IMR-90 (cell line): ENCODE measurements at regions not wholly inside any gene's neighbourhood (a gene's known extent, or its start where the extent isn't known, plus 50 kb on each side); places are given as distances from the start of the nearest gene placed in this dataset.

Source experiments
- ATAC-seq: fragments of 200-7000 bp; cut with Tn5 transposase; 2 replicates; pipeline ENCODE4 v1.9.1; 2020; ENCODE audit warnings: low read depth, mild to moderate bottlenecking, moderate library complexity
- BruUV-seq: library from RNA; stranded (reverse); fragments of 400-500 nt; replicated peaks from 2 replicates; lab custom pipeline; 2021; lab: Mats Ljungman, UMichigan
- CTCF ChIA-PET: fragments of 300-600 bp; formaldehyde crosslinking; extraction: SDS; loops from one replicate; lab custom pipeline; 2021; ENCODE audit warnings: antibody characterized with exemption; lab: Yijun Ruan, JAX
- POLR2A ChIA-PET: fragments of 300-600 bp; sonication (Branson Sonifier 250); formaldehyde crosslinking; loops from one replicate; lab custom pipeline; 2022; ENCODE audit warnings: antibody characterized with exemption; ENCODE audit not compliant: unreplicated experiment; lab: Charles Lee
- DNase-seq: peaks from one replicate; pipeline ENCODE4 v3.0.0; 2013
- H2AFZ ChIP-seq: replicated peaks from 2 replicates; pipeline ENCODE3; 2013; ENCODE audit warnings: low read length, mild to moderate bottlenecking; ENCODE audit not compliant: poor library complexity
- H2AK5ac ChIP-seq: 2 replicates; pipeline ENCODE4 v1.6.1; 2013; ENCODE audit warnings: low read depth, low read length, inconsistent platforms
- H2AK9ac ChIP-seq: replicated peaks from 2 replicates; pipeline ENCODE3; 2013; ENCODE audit warnings: mild to moderate bottlenecking, low read depth, low read length, moderate library complexity; ENCODE audit not compliant: poor library complexity
- H2BK120ac ChIP-seq: 2 replicates; pipeline ENCODE4 v1.6.1; 2013; ENCODE audit warnings: low read depth, low read length, inconsistent platforms
- H2BK15ac ChIP-seq: 3 replicates; pipeline ENCODE4 v1.6.1; 2013; ENCODE audit warnings: low read depth, low read length, inconsistent platforms
- H2BK20ac ChIP-seq: 2 replicates; pipeline ENCODE4 v1.6.1; 2013; ENCODE audit warnings: low read depth, mild to moderate bottlenecking, inconsistent platforms, low read length, moderate library complexity
- H2BK5ac ChIP-seq: 2 replicates; pipeline ENCODE4 v1.6.1; 2013; ENCODE audit warnings: mild to moderate bottlenecking, low read depth, low read length, inconsistent platforms; ENCODE audit not compliant: poor library complexity, severe bottlenecking
- H3K14ac ChIP-seq: replicated peaks from 2 replicates; pipeline ENCODE4 v1.6.1; 2013; ENCODE audit warnings: low read depth, low read length, inconsistent platforms
- H3K18ac ChIP-seq: 2 replicates; pipeline ENCODE4 v1.6.1; 2013; ENCODE audit warnings: low read depth, low read length, control low read depth
- H3K23ac ChIP-seq: 2 replicates; pipeline ENCODE4 v1.6.1; 2013; ENCODE audit warnings: low read depth, low read length, inconsistent platforms
- H3K27ac ChIP-seq: 2 replicates; pipeline ENCODE4 v1.5.1; 2013; ENCODE audit warnings: mild to moderate bottlenecking, control low read depth, low read length; ENCODE audit not compliant: insufficient read depth
- H3K27me3 ChIP-seq: 2 replicates; pipeline ENCODE4 v1.6.1; 2013; ENCODE audit warnings: low read length; ENCODE audit not compliant: control insufficient read depth, insufficient read depth
- H3K36me3 ChIP-seq: 2 replicates; pipeline ENCODE4 v1.6.1; 2013; ENCODE audit warnings: low read length, mixed read lengths; ENCODE audit not compliant: control insufficient read depth, insufficient read depth
- H3K4ac ChIP-seq: 2 replicates; pipeline ENCODE4 v1.6.1; 2013; ENCODE audit warnings: low read depth, low read length, inconsistent platforms
- H3K4me1 ChIP-seq: 2 replicates; pipeline ENCODE4 v1.6.1; 2013; ENCODE audit warnings: low read length, mixed read lengths; ENCODE audit not compliant: control insufficient read depth, insufficient read depth
- H3K4me2 ChIP-seq: 2 replicates; pipeline ENCODE4 v1.6.1; 2013; ENCODE audit warnings: low read depth, mild to moderate bottlenecking, control low read depth, low read length, moderate library complexity
- H3K4me3 ChIP-seq: 2 replicates; pipeline ENCODE4 v1.5.1; 2013; ENCODE audit warnings: low read depth, mild to moderate bottlenecking, control low read depth, low read length, moderate library complexity; ENCODE audit not compliant: insufficient read depth
- H3K56ac ChIP-seq: 2 replicates; pipeline ENCODE4 v1.6.1; 2013; ENCODE audit warnings: low read length, inconsistent platforms; ENCODE audit not compliant: insufficient read depth; ENCODE audit errors: extremely low read depth
- H3K79me1 ChIP-seq, 2 experiments: 2 replicates each; pipeline ENCODE4 v1.6.1; 2013; ENCODE audit warnings: low read length in 2 of 2, inconsistent platforms in 1 of 2, low read depth in 1 of 2
- H3K9ac ChIP-seq: 2 replicates; pipeline ENCODE4 v1.6.1; 2013; ENCODE audit warnings: low read depth, low read length, control low read depth
- H3K9me1 ChIP-seq: 2 replicates; pipeline ENCODE4 v1.6.1; 2013; ENCODE audit warnings: low read length, inconsistent platforms; ENCODE audit not compliant: insufficient read depth
- H3K9me3 ChIP-seq: 2 replicates; pipeline ENCODE4 v1.6.1; 2013; ENCODE audit warnings: low read length; ENCODE audit not compliant: control insufficient read depth, insufficient read depth
- H4K20me1 ChIP-seq: 2 replicates; pipeline ENCODE4 v1.6.1; 2013; ENCODE audit warnings: low read length, inconsistent platforms; ENCODE audit not compliant: insufficient read depth
- H4K5ac ChIP-seq: 2 replicates; pipeline ENCODE4 v1.6.1; 2013; ENCODE audit warnings: mild to moderate bottlenecking, low read depth, low read length, control low read depth
- H4K8ac ChIP-seq, 2 experiments: 2 replicates each; pipeline ENCODE4 v1.6.1; 2013; ENCODE audit warnings: low read depth in 2 of 2, low read length in 2 of 2, control low read depth in 1 of 2, inconsistent platforms in 1 of 2
- H4K91ac ChIP-seq: 2 replicates; pipeline ENCODE4 v1.6.1; 2013; ENCODE audit warnings: low read depth, low read length, inconsistent platforms; ENCODE audit not compliant: insufficient read depth
- CEBPB ChIP-seq: IDR thresholded peaks from 2 replicates; pipeline ENCODE4 v1.6.1; 2012; ENCODE audit warnings: low read depth, low read length, improper control_type of control experiment
- CHD1 ChIP-seq: IDR thresholded peaks from 2 replicates; pipeline ENCODE4 v1.6.1; 2012; ENCODE audit warnings: low read depth, low read length, improper control_type of control experiment
- MAFK ChIP-seq: IDR thresholded peaks from 2 replicates; pipeline ENCODE4 v1.6.1; 2012; ENCODE audit warnings: low read depth, low read length, improper control_type of control experiment
- MAZ ChIP-seq: IDR thresholded peaks from 2 replicates; pipeline ENCODE4 v1.6.1; 2012; ENCODE audit warnings: low read depth, mild to moderate bottlenecking, low read length, improper control_type of control experiment, moderate library complexity, borderline replicate concordance
- MXI1 ChIP-seq: IDR thresholded peaks from 2 replicates; pipeline ENCODE4 v1.6.1; 2012; ENCODE audit warnings: low read depth, mild to moderate bottlenecking, low read length, moderate library complexity, borderline replicate concordance
- POLR2A ChIP-seq: IDR thresholded peaks from 2 replicates; pipeline ENCODE4 v1.6.1; 2012; ENCODE audit warnings: mild to moderate bottlenecking, low read depth, low read length
- RAD21 ChIP-seq: IDR thresholded peaks from 2 replicates; pipeline ENCODE4 v1.6.1; 2012; ENCODE audit warnings: low read length, improper control_type of control experiment
- RFX5 ChIP-seq: IDR thresholded peaks from 2 replicates; pipeline ENCODE4 v1.8.0; 2012; ENCODE audit warnings: low read depth, mild to moderate bottlenecking, low read length, moderate library complexity
- SMC3 ChIP-seq: fragments of 150-350 bp; IDR thresholded peaks from 2 replicates; pipeline ENCODE4 v1.6.1; 2016; ENCODE audit warnings: low read depth, mild to moderate bottlenecking, antibody characterized with exemption, low read length, moderate library complexity
- WGBS, 2 experiments: methylation state at CpG; one replicate each; pipeline versions ENCODE4 v1.1.5 to v1.1.7; 2013; ENCODE audit warnings: missing lambda C conversion rate in 2 of 2; ENCODE audit not compliant: insufficient read length in 1 of 2; ENCODE audit errors: extremely low coverage in 2 of 2; 5-methylcytosine and 5-hydroxymethylcytosine counted together
- dilution Hi-C: fragments of 300-500 bp; cut with HindIII; formaldehyde crosslinking; loops from one replicate; pipeline ENCODE4 v1.14.3; 2018; ENCODE audit warnings: low sequenced_read_pairs; ENCODE audit not compliant: unreplicated experiment
- in situ Hi-C: fragments of 300-500 bp; cut with MboI; formaldehyde crosslinking; loops from 3 replicates; pipeline ENCODE4 v1.14.3; 2019; ENCODE audit warnings: low sequenced_read_pairs, inconsistent platforms, mixed read lengths
- intact Hi-C: fragments of 100-400 bp; cut with micrococcal nuclease; formaldehyde crosslinking; loops from 2 replicates; pipeline ENCODE4 v1.10.0; 2022
- TF ChIP-seq, protein P1 (sequence below): fragments of 150-350 bp; IDR thresholded peaks from 2 replicates; pipeline ENCODE4 v1.6.1; 2017; ENCODE audit warnings: mild to moderate bottlenecking, antibody characterized with exemption, low read length, low read depth

DNA sequence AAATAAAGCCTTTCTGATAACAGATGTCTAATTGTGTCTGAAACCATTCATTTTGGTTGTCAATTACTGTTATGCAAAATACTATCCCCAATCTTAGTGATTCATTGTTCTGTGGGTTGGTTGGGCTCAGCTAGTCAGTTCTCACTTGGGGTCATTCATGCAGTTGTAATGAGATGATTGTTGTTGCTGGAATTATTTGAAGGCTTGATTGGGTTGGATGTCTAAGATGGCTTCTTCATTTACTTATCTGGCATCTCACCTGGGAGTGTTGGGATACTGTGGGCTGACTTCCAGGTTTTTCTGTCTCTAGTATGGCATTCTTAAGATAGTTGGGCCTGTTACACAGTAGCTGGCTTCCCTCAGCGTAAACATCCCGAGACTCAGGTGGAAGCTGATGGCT is 217.8 kb upstream of the B3GALT2 start:
- Histone ChIP-seq H4K91ac (no peak overlapping the region), H2AK9ac (no peak overlapping the region), H3K79me1 (no peaks in the 10 kb centered on the region), H3K9ac (no peak overlapping the region), H3K56ac (no peak overlapping the region), H2BK5ac (no peak overlapping the region), H3K4me3 (no peak overlapping the region), H4K8ac (no peak overlapping the region), H3K23ac (no peak overlapping the region), H2BK15ac (no peak overlapping the region), H2BK20ac (no peak overlapping the region), H3K14ac (no peak overlapping the region), H3K4ac (no peak overlapping the region), H2BK120ac (no peak overlapping the region), H2AFZ (no peak overlapping the region), H3K9me3 (no peaks in the 10 kb centered on the region), H3K4me1 (no peaks in the 10 kb centered on the region; the same call in 1 of the 2 replicates), H4K5ac (no peak overlapping the region), H2AK5ac (no peak overlapping the region), H4K20me1 (no peaks in the 10 kb centered on the region), H3K18ac (no peak overlapping the region), H3K36me3 (no peaks in the 10 kb centered on the region), H3K27ac (no peak overlapping the region), H3K9me1 (no peaks in the 10 kb centered on the region), H3K27me3 (no peaks in the 10 kb centered on the region), H3K4me2 (no peak overlapping the region)
- dilution Hi-C loops (no loop called here), intact Hi-C loops (loop anchor here (10.0 kb wide), 1 partner anchor 761 kb away; no protein-coding TSS in a partner anchor), in situ Hi-C loops (no loop called here)
- DNase-seq (no peak), ATAC-seq (no peak)
- TF ChIP-seq SMC3 (no peak), MAZ (no peak), RFX5 (no peak), RAD21 (no peak), MAFK (no peak), CHD1 (no peak), MXI1 (no peak), CEBPB (no peak), POLR2A (no peak)
- TF ChIP-seq, protein P1, sequence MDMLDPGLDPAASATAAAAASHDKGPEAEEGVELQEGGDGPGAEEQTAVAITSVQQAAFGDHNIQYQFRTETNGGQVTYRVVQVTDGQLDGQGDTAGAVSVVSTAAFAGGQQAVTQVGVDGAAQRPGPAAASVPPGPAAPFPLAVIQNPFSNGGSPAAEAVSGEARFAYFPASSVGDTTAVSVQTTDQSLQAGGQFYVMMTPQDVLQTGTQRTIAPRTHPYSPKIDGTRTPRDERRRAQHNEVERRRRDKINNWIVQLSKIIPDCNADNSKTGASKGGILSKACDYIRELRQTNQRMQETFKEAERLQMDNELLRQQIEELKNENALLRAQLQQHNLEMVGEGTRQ = no peak
- ChIA-PET POLR2A (no interaction called here), CTCF (no interaction called here)
- no CpG with 5 or more reads among the region's 2 CpGs for WGBS, 2 experiments
- no TSS peak for BruUV-seq
